GM19328 (cell line): ENCODE measurements at regions not wholly inside any gene's neighbourhood (a gene's known extent, or its start where the extent isn't known, plus 50 kb on each side); places are given as distances from the start of the nearest gene placed in this dataset.

Experiments
- ATAC-seq: cut with Tn5 transposase; IDR thresholded peaks from one replicate; pipeline ENCODE4 v1.9.1; 2021; ENCODE audit warnings: mild to moderate bottlenecking, moderate library complexity; ENCODE audit not compliant: unreplicated experiment

- no peak for ATAC-seq
Observed at GRCh38 chr4:112889619-112890527, 159.6 kb upstream of the ANK2 start.

GRCh38 chr4:112894480-112894879 lies 155.0 kb upstream of the ANK2 start:
- no peak for ATAC-seq

- no peak for ATAC-seq
Observed at GRCh38 chr4:112894951-112895350, 154.5 kb upstream of the ANK2 start.

GRCh38 chr4:112895811-112896608 lies 153.4 kb upstream of the ANK2 start:
- no peak for ATAC-seq

GRCh38 chr4:112896609-112897190 lies 152.8 kb upstream of the ANK2 start:
- ATAC-seq, result no peak

- ATAC-seq, result no peak
Observed at GRCh38 chr4:112897543-112897942, 151.9 kb upstream of the ANK2 start.

- no peak for ATAC-seq
Observed at GRCh38 chr4:112898357-112899141, 150.9 kb upstream of the ANK2 start.

GRCh38 chr4:112900416-112900815 lies 149.0 kb upstream of the ANK2 start:
- no peak for ATAC-seq

GRCh38 chr4:112901962-112902411 lies 147.5 kb upstream of the ANK2 start:
- ATAC-seq, result no peak

- ATAC-seq, result no peak
Observed at GRCh38 chr4:112905728-112906127, 143.7 kb upstream of the ANK2 start.

- ATAC-seq, result no peak
Observed at GRCh38 chr4:112908511-112908910, 140.9 kb upstream of the ANK2 start.

GRCh38 chr4:112910109-112910736 lies 139.2 kb upstream of the ANK2 start:
- no peak for ATAC-seq

- ATAC-seq, result no peak
Observed at GRCh38 chr4:112916868-112917267, 132.6 kb upstream of the ANK2 start.

- ATAC-seq, result no peak
Observed at GRCh38 chr4:112923516-112923915, 125.9 kb upstream of the ANK2 start.

GRCh38 chr4:112926819-112927218 lies 122.6 kb upstream of the ANK2 start:
- ATAC-seq, result no peak

- no peak for ATAC-seq
Observed at GRCh38 chr4:112927544-112927943, 121.9 kb upstream of the ANK2 start.

GRCh38 chr4:112931001-112931400 lies 118.5 kb upstream of the ANK2 start:
- ATAC-seq, result no peak

GRCh38 chr4:112933790-112934189 lies 115.7 kb upstream of the ANK2 start:
- ATAC-seq, result no peak

GRCh38 chr4:112938461-112939058 lies 110.9 kb upstream of the ANK2 start:
- no peak for ATAC-seq

GRCh38 chr4:112939901-112940300 lies 109.6 kb upstream of the ANK2 start:
- no peak for ATAC-seq
